ENCODE measurements at regions not wholly inside any gene's neighbourhood (a gene's known extent, or its start where the extent isn't known, plus 50 kb on each side); places are given as distances from the start of the nearest gene placed in this dataset.

GRCh38 chr13:63351081-63351480, 1935.4 kb upstream of the PCDH20 start:
- H3K9me3 ChIP-seq (ENCODE audit: insufficient read depth, low read depth, low read length), result no peaks in the 10 kb centered on the region
- no peak for DNase-seq (ENCODE audit: low read depth)
- no peaks in the 10 kb centered on the region for H3K79me2 ChIP-seq (ENCODE audit: insufficient read depth, low read length)
- TF ChIP-seq EZH2 (IDR thresholded peaks at IDR 0.05; ENCODE audit: insufficient read depth, low read length) (no peak), CTCF (IDR thresholded peaks at IDR 0.05; ENCODE audit: insufficient read depth, low read depth, low read length) (no peak)
- H3K9ac ChIP-seq (ENCODE audit: low read length), result no peak overlapping the region
- Mint-ChIP-seq H3K4me3 (ENCODE audit: unreplicated experiment) (no peak overlapping the region), H3K9me3 (ENCODE audit: unreplicated experiment) (no peaks in the 10 kb centered on the region), H3K36me3 (ENCODE audit: low read depth, unreplicated experiment) (no peaks in the 10 kb centered on the region), H3K27me3 (ENCODE audit: low read depth, unreplicated experiment) (no peaks in the 10 kb centered on the region), H3K27ac (ENCODE audit: unreplicated experiment) (no peak overlapping the region), H3K4me1 (ENCODE audit: low read depth, unreplicated experiment) (no peaks in the 10 kb centered on the region)
- H3K4me1 ChIP-seq (ENCODE audit: insufficient read depth, low read length), result no peaks in the 10 kb centered on the region
- H2AFZ ChIP-seq (ENCODE audit: low read depth, low read length), result no peak overlapping the region
- H3K4me3 ChIP-seq (ENCODE audit: insufficient read depth, low read depth, low read length), result no peak overlapping the region
- H3K27ac ChIP-seq (ENCODE audit: low read depth, low read length), result no peak overlapping the region
- no peaks in the 10 kb centered on the region for H4K20me1 ChIP-seq (ENCODE audit: insufficient read depth, low read length)
- no peak overlapping the region for H3K4me2 ChIP-seq (ENCODE audit: low read length)
- H3K27me3 ChIP-seq (ENCODE audit: insufficient read depth, low read length), result no peaks in the 10 kb centered on the region
- FAIRE-seq, result no peak
- no peaks in the 10 kb centered on the region for H3K36me3 ChIP-seq (ENCODE audit: insufficient read depth, low read length)

GRCh38 chr13:63345835-63346234, 1930.2 kb upstream of the PCDH20 start:
- Histone ChIP-seq H3K4me3 (ENCODE audit: insufficient read depth, low read depth, low read length) (no peak overlapping the region), H3K27ac (ENCODE audit: low read depth, low read length) (no peak overlapping the region), H3K36me3 (ENCODE audit: insufficient read depth, low read length) (no peaks in the 10 kb centered on the region), H3K4me2 (ENCODE audit: low read length) (no peak overlapping the region), H3K27me3 (ENCODE audit: insufficient read depth, low read length) (no peaks in the 10 kb centered on the region), H2AFZ (ENCODE audit: low read depth, low read length) (no peak overlapping the region), H3K79me2 (ENCODE audit: insufficient read depth, low read length) (no peaks in the 10 kb centered on the region), H3K9ac (ENCODE audit: low read length) (no peak overlapping the region), H4K20me1 (ENCODE audit: insufficient read depth, low read length) (no peaks in the 10 kb centered on the region), H3K9me3 (ENCODE audit: insufficient read depth, low read depth, low read length) (no peaks in the 10 kb centered on the region), H3K4me1 (ENCODE audit: insufficient read depth, low read length) (no peaks in the 10 kb centered on the region)
- Mint-ChIP-seq H3K27ac (ENCODE audit: unreplicated experiment) (no peak overlapping the region), H3K4me3 (ENCODE audit: unreplicated experiment) (no peak overlapping the region), H3K4me1 (ENCODE audit: low read depth, unreplicated experiment) (no peaks in the 10 kb centered on the region), H3K27me3 (ENCODE audit: low read depth, unreplicated experiment) (no peaks in the 10 kb centered on the region), H3K9me3 (ENCODE audit: unreplicated experiment) (no peaks in the 10 kb centered on the region), H3K36me3 (ENCODE audit: low read depth, unreplicated experiment) (no peaks in the 10 kb centered on the region)
- FAIRE-seq, result no peak
- TF ChIP-seq CTCF (IDR thresholded peaks at IDR 0.05; ENCODE audit: insufficient read depth, low read depth, low read length) (no peak), EZH2 (IDR thresholded peaks at IDR 0.05; ENCODE audit: insufficient read depth, low read length) (no peak)
- DNase-seq (ENCODE audit: low read depth), result no peak

GRCh38 chr13:63344711-63345110, 1929.1 kb upstream of the PCDH20 start:
- Histone ChIP-seq H3K27me3 (ENCODE audit: insufficient read depth, low read length) (no peaks in the 10 kb centered on the region), H3K4me2 (ENCODE audit: low read length) (no peak overlapping the region), H2AFZ (ENCODE audit: low read depth, low read length) (no peak overlapping the region), H3K79me2 (ENCODE audit: insufficient read depth, low read length) (no peaks in the 10 kb centered on the region), H3K27ac (ENCODE audit: low read depth, low read length) (no peak overlapping the region), H3K4me1 (ENCODE audit: insufficient read depth, low read length) (no peaks in the 10 kb centered on the region), H4K20me1 (ENCODE audit: insufficient read depth, low read length) (no peaks in the 10 kb centered on the region), H3K9me3 (ENCODE audit: insufficient read depth, low read depth, low read length) (no peaks in the 10 kb centered on the region), H3K36me3 (ENCODE audit: insufficient read depth, low read length) (no peaks in the 10 kb centered on the region), H3K9ac (ENCODE audit: low read length) (no peak overlapping the region), H3K4me3 (ENCODE audit: insufficient read depth, low read depth, low read length) (no peak overlapping the region)
- H3K27ac Mint-ChIP-seq (ENCODE audit: unreplicated experiment), result no peak overlapping the region
- H3K4me3 Mint-ChIP-seq (ENCODE audit: unreplicated experiment), result no peak overlapping the region
- H3K27me3 Mint-ChIP-seq (ENCODE audit: low read depth, unreplicated experiment), result no peaks in the 10 kb centered on the region
- DNase-seq (ENCODE audit: low read depth), result no peak
- FAIRE-seq, result no peak
- no peaks in the 10 kb centered on the region for H3K9me3 Mint-ChIP-seq (ENCODE audit: unreplicated experiment)
- no peak for TF ChIP-seq EZH2 (IDR thresholded peaks at IDR 0.05; ENCODE audit: insufficient read depth, low read length)
- H3K36me3 Mint-ChIP-seq (ENCODE audit: low read depth, unreplicated experiment), result no peaks in the 10 kb centered on the region
- no peaks in the 10 kb centered on the region for H3K4me1 Mint-ChIP-seq (ENCODE audit: low read depth, unreplicated experiment)

Measured in astrocyte (in vitro differentiated cells and primary cell).